ENCODE measurements at regions not wholly inside any gene's neighbourhood (a gene's known extent, or its start where the extent isn't known, plus 50 kb on each side); places are given as distances from the start of the nearest gene placed in this dataset.

GRCh38 chr12:60387356-60387755 is 791.5 kb downstream of the SLC16A7 start:
- H3K27ac ChIP-seq: no peak overlapping the region
- WGBS, 2 donors: 95 to 97% methylated on average over 12 of the region's 12 CpGs
- H3K36me3 ChIP-seq: no peaks in the 10 kb centered on the region
- no peaks in the 10 kb centered on the region for H3K27me3 ChIP-seq
- H3K4me1 ChIP-seq: no peaks in the 10 kb centered on the region
- H3K9me3 ChIP-seq: peaks cover 0 to 8% (median 0%) of the 10 kb centered on the region in 4 donors
- no peak for DNase-seq (ENCODE audit: low spot score in 2 of 2)
- TF ChIP-seq POLR2A (IDR thresholded peaks at IDR 0.05) (no peak), EP300 (IDR thresholded peaks at IDR 0.05) (no peak), CTCF (IDR thresholded peaks at IDR 0.05) (no peak)
- no peak overlapping the region for H3K4me3 ChIP-seq

- H3K4me3 ChIP-seq: no peak overlapping the region
- no peaks in the 10 kb centered on the region for H3K27me3 ChIP-seq
- H3K36me3 ChIP-seq: no peaks in the 10 kb centered on the region
- H3K4me1 ChIP-seq: no peaks in the 10 kb centered on the region
- peaks cover 0 to 6% (median 0%) of the 10 kb centered on the region in 4 donors for H3K9me3 ChIP-seq
- H3K27ac ChIP-seq: no peak overlapping the region
- 63 to 64% methylated on average over 3 of the region's 3 CpGs for WGBS, 2 donors
- TF ChIP-seq EP300 (IDR thresholded peaks at IDR 0.05) (no peak), CTCF (IDR thresholded peaks at IDR 0.05) (no peak)
- no peak for DNase-seq (ENCODE audit: low spot score in 2 of 2)
Measured at GRCh38 chr12:60391051-60391450, 795.2 kb downstream of the SLC16A7 start.

- Histone ChIP-seq H3K4me3 (no peak overlapping the region), H3K9me3 (peaks cover 0 to 6% (median 0%) of the 10 kb centered on the region in 4 donors), H3K27ac (no peak overlapping the region), H3K36me3 (no peaks in the 10 kb centered on the region), H3K4me1 (no peaks in the 10 kb centered on the region), H3K27me3 (no peaks in the 10 kb centered on the region)
- no peak for TF ChIP-seq CTCF (IDR thresholded peaks at IDR 0.05)
- TF ChIP-seq EP300 (IDR thresholded peaks at IDR 0.05): no peak
- no peak for TF ChIP-seq POLR2A (IDR thresholded peaks at IDR 0.05)
- DNase-seq (ENCODE audit: low spot score in 2 of 2): no peak
Measured at GRCh38 chr12:60391791-60392190, 796.0 kb downstream of the SLC16A7 start.

- 81 to 92% methylated on average over 5 of the region's 5 CpGs for WGBS, 2 donors
- Histone ChIP-seq H3K4me3 (no peak overlapping the region), H3K36me3 (no peaks in the 10 kb centered on the region), H3K9me3 (peaks cover 0 to under 1% (median 0%) of the 10 kb centered on the region in 4 donors), H3K27ac (no peak overlapping the region), H3K27me3 (no peaks in the 10 kb centered on the region), H3K4me1 (no peaks in the 10 kb centered on the region)
- no peak for DNase-seq (ENCODE audit: low spot score in 2 of 2)
- TF ChIP-seq EP300 (IDR thresholded peaks at IDR 0.05): no peak
- TF ChIP-seq POLR2A (IDR thresholded peaks at IDR 0.05): no peak
- TF ChIP-seq CTCF (IDR thresholded peaks at IDR 0.05): no peak
Measured at GRCh38 chr12:60393093-60393492, 797.3 kb downstream of the SLC16A7 start.

- no peak overlapping the region for H3K27ac ChIP-seq
- no peaks in the 10 kb centered on the region for H3K27me3 ChIP-seq
- TF ChIP-seq EP300 (IDR thresholded peaks at IDR 0.05): no peak
- no peak for TF ChIP-seq CTCF (IDR thresholded peaks at IDR 0.05)
- H3K4me1 ChIP-seq: no peaks in the 10 kb centered on the region
- no peaks in the 10 kb centered on the region for H3K36me3 ChIP-seq
- H3K4me3 ChIP-seq: no peak overlapping the region
- no peaks in the 10 kb centered on the region for H3K9me3 ChIP-seq
- DNase-seq (ENCODE audit: low spot score in 2 of 2): no peak
- 86 to 94% methylated on average over 2 of the region's 2 CpGs for WGBS, 2 donors
Measured at GRCh38 chr12:60394665-60395064, 798.8 kb downstream of the SLC16A7 start.
